ENCODE measurements at regions not wholly inside any gene's neighbourhood (a gene's known extent, or its start where the extent isn't known, plus 50 kb on each side); places are given as distances from the start of the nearest gene placed in this dataset.

- H3K36me3 ChIP-seq, result no peaks in the 10 kb centered on the region
- H3K27me3 ChIP-seq, result no peaks in the 10 kb centered on the region
- TF ChIP-seq CTCF (IDR thresholded peaks at IDR 0.05; ENCODE audit: low read depth, low read length), result no peak
- DNase-seq, result no peak
- H3K4me3 ChIP-seq (ENCODE audit: low read depth, low read length), result no peak overlapping the region
- H3K9me3 ChIP-seq, result no peaks in the 10 kb centered on the region
- no peaks in the 10 kb centered on the region for H3K4me1 ChIP-seq
Measured at GRCh38 chr18:25725501-25725900, 364.9 kb downstream of the SS18 start.

GRCh38 chr18:25724997-25725396 lies 365.4 kb downstream of the SS18 start:
- Histone ChIP-seq H3K4me3 (ENCODE audit: low read depth, low read length) (no peak overlapping the region), H3K27me3 (no peaks in the 10 kb centered on the region), H3K36me3 (no peaks in the 10 kb centered on the region), H3K4me1 (no peaks in the 10 kb centered on the region), H3K9me3 (no peaks in the 10 kb centered on the region)
- no peak for TF ChIP-seq CTCF (IDR thresholded peaks at IDR 0.05; ENCODE audit: low read depth, low read length)
- DNase-seq, result no peak

GRCh38 chr18:25724121-25724520 lies 366.3 kb downstream of the SS18 start:
- Histone ChIP-seq H3K4me3 (ENCODE audit: low read depth, low read length) (no peak overlapping the region), H3K4me1 (no peaks in the 10 kb centered on the region), H3K36me3 (no peaks in the 10 kb centered on the region), H3K27me3 (no peaks in the 10 kb centered on the region), H3K9me3 (no peaks in the 10 kb centered on the region)
- DNase-seq, result no peak
- no peak for TF ChIP-seq CTCF (IDR thresholded peaks at IDR 0.05; ENCODE audit: low read depth, low read length)

GRCh38 chr18:25713103-25713502 lies 361.1 kb upstream of the ZNF521 start:
- TF ChIP-seq CTCF (IDR thresholded peaks at IDR 0.05; ENCODE audit: low read depth, low read length), result no peak
- no peaks in the 10 kb centered on the region for H3K27me3 ChIP-seq
- H3K4me1 ChIP-seq, result no peaks in the 10 kb centered on the region
- no peak for DNase-seq
- no peaks in the 10 kb centered on the region for H3K9me3 ChIP-seq
- H3K4me3 ChIP-seq (ENCODE audit: low read depth, low read length), result no peak overlapping the region
- no peaks in the 10 kb centered on the region for H3K36me3 ChIP-seq

- no peaks in the 10 kb centered on the region for H3K36me3 ChIP-seq
- DNase-seq, result no peak
- no peak overlapping the region for H3K4me3 ChIP-seq (ENCODE audit: low read depth, low read length)
- H3K9me3 ChIP-seq, result no peaks in the 10 kb centered on the region
- no peaks in the 10 kb centered on the region for H3K4me1 ChIP-seq
- H3K27me3 ChIP-seq, result no peaks in the 10 kb centered on the region
- no peak for TF ChIP-seq CTCF (IDR thresholded peaks at IDR 0.05; ENCODE audit: low read depth, low read length)
Measured at GRCh38 chr18:25710981-25711380, 359.0 kb upstream of the ZNF521 start.

GRCh38 chr18:25705650-25706049 lies 353.7 kb upstream of the ZNF521 start:
- Histone ChIP-seq H3K9me3 (no peaks in the 10 kb centered on the region), H3K36me3 (no peaks in the 10 kb centered on the region), H3K4me3 (ENCODE audit: low read depth, low read length) (no peak overlapping the region), H3K27me3 (no peaks in the 10 kb centered on the region), H3K4me1 (no peaks in the 10 kb centered on the region)
- TF ChIP-seq CTCF (IDR thresholded peaks at IDR 0.05; ENCODE audit: low read depth, low read length), result no peak
- DNase-seq, result no peak
